ENCODE measurements at regions not wholly inside any gene's neighbourhood (a gene's known extent, or its start where the extent isn't known, plus 50 kb on each side); places are given as distances from the start of the nearest gene placed in this dataset.

- no peak for DNase-seq (ENCODE audit: low read depth)
- TF ChIP-seq, protein P1, sequence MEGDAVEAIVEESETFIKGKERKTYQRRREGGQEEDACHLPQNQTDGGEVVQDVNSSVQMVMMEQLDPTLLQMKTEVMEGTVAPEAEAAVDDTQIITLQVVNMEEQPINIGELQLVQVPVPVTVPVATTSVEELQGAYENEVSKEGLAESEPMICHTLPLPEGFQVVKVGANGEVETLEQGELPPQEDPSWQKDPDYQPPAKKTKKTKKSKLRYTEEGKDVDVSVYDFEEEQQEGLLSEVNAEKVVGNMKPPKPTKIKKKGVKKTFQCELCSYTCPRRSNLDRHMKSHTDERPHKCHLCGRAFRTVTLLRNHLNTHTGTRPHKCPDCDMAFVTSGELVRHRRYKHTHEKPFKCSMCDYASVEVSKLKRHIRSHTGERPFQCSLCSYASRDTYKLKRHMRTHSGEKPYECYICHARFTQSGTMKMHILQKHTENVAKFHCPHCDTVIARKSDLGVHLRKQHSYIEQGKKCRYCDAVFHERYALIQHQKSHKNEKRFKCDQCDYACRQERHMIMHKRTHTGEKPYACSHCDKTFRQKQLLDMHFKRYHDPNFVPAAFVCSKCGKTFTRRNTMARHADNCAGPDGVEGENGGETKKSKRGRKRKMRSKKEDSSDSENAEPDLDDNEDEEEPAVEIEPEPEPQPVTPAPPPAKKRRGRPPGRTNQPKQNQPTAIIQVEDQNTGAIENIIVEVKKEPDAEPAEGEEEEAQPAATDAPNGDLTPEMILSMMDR (IDR thresholded peaks at IDR 0.05; ENCODE audit: low read length, missing control alignments), result no peak
- H3K4me3 ChIP-seq (replicated peaks; ENCODE audit: low read depth, low read length), result no peak overlapping the region
Observed at GRCh38 chr1:30310966-30311742, 412.2 kb downstream of the MATN1 start.

GRCh38 chr1:30307182-30307581 is 416.2 kb downstream of the MATN1 start:
- no peak for DNase-seq (ENCODE audit: low read depth)
- TF ChIP-seq, protein P1 (IDR thresholded peaks at IDR 0.05; ENCODE audit: low read length, missing control alignments), result no peak
- no peak overlapping the region for H3K4me3 ChIP-seq (replicated peaks; ENCODE audit: low read depth, low read length)

- no peak overlapping the region for H3K4me3 ChIP-seq (replicated peaks; ENCODE audit: low read depth, low read length)
- TF ChIP-seq, protein P1 (IDR thresholded peaks at IDR 0.05; ENCODE audit: low read length, missing control alignments), result no peak
- DNase-seq (ENCODE audit: low read depth), result no peak
Observed at GRCh38 chr1:30305519-30305918, 417.9 kb downstream of the MATN1 start.

DNA sequence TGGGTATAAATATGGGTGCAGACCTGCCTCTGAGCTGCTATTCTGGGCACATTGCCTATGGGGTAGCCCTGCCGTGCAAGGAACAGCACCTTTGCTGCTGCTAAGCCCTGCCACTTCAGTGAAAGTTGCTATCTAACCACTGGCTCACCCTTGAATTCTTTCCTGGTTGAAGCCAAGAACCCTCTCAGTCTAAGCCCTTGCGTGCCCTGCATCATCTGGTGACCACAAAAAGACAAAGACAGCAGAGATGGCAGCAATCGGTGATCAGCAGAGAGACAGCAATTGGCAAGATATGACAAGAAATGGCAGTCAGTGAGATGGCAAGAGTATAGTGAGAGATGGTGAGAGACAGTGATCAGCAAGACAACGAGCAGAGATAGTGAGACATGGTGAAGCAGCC is 418.3 kb downstream of the MATN1 start:
- TF ChIP-seq, protein P1 (IDR thresholded peaks at IDR 0.05; ENCODE audit: low read length, missing control alignments), result no peak
- no peak overlapping the region for H3K4me3 ChIP-seq (replicated peaks; ENCODE audit: low read depth, low read length)
- no peak for DNase-seq (ENCODE audit: low read depth)

- TF ChIP-seq, protein P1 (IDR thresholded peaks at IDR 0.05; ENCODE audit: low read length, missing control alignments), result no peak
- no peak for DNase-seq (ENCODE audit: low read depth)
- no peak overlapping the region for H3K4me3 ChIP-seq (replicated peaks; ENCODE audit: low read depth, low read length)
Observed at GRCh38 chr1:30304080-30304479, 419.3 kb downstream of the MATN1 start.

GRCh38 chr1:30303387-30303786 is 420.0 kb downstream of the MATN1 start:
- DNase-seq (ENCODE audit: low read depth), result no peak
- TF ChIP-seq, protein P1 (IDR thresholded peaks at IDR 0.05; ENCODE audit: low read length, missing control alignments), result no peak
- H3K4me3 ChIP-seq (replicated peaks; ENCODE audit: low read depth, low read length), result no peak overlapping the region

- TF ChIP-seq, protein P1 (IDR thresholded peaks at IDR 0.05; ENCODE audit: low read length, missing control alignments), result no peak
- DNase-seq (ENCODE audit: low read depth), result no peak
- no peak overlapping the region for H3K4me3 ChIP-seq (replicated peaks; ENCODE audit: low read depth, low read length)
Observed at GRCh38 chr1:30302858-30303257, 420.5 kb downstream of the MATN1 start.

All from fibroblast of pulmonary artery (primary cell).